HG02798 (cell line): ENCODE measurements at regions not wholly inside any gene's neighbourhood (a gene's known extent, or its start where the extent isn't known, plus 50 kb on each side); places are given as distances from the start of the nearest gene placed in this dataset.
"Not testable (repeated sequence)": the region's sequence is repeated elsewhere in the genome, so short reads cannot be mapped to it uniquely, and the experiment has no call there.

Source experiments
- ATAC-seq: cut with Tn5 transposase; IDR thresholded peaks from one replicate; pipeline ENCODE4 v1.9.1; 2021; ENCODE audit warnings: mild to moderate bottlenecking; ENCODE audit not compliant: unreplicated experiment, poor library complexity

DNA sequence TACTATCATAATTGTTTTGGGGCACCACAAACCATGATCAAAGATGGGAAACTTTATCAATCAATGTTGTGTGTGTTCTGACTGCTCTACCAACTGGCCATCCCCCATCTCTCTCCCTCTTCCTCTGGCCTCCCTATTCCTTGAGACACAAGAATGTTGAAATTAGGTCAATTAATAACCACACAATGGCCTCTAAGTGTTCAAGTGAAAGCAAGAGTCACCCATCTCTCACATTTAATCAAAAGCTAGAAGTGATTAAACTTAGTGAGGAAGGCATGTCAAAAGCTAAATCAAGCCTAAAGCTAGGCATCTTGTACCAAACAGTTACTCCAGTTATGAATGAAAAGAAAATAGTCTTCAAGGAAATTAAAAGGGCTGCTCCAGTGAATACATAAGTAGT lies 390.3 kb upstream of the NFIA start:
- no peak for ATAC-seq

GRCh38 chr1:60688221-60688620 lies 394.1 kb upstream of the NFIA start:
- not testable (repeated sequence) for ATAC-seq

DNA sequence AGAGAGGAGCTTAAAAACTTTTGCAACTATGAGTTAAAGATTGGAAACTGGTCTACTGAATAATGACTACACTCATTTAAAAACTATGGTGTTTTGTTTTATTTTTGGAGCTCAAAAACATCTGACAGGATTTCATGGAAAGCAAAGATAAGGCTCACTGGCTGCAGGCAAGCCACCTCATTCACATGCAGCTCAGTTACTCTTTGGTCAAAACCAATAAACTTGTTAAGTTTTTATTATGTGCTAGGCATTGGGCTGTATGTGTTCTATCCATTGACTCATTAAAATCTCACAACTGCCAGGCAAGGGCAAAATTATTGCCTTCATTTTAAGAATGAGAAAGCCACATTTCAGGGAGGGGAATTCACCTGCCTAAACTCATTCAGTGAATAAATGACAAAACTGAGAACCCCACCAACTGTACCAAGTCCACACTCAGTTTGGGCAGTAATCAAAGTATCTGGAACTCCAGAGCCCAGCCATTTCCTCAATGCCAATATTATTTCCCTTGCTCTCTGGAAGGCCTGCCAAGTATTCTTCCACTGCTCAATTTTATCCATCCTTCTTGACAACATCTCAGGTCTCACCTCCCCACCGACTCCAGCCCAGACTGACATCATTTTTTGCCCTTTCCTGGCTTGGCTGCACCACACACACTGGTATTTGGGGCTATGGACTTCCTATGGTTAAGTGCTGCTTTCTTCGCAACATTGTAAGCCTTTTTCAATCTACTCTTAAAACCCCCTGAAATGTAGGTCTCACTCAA lies 401.1 kb upstream of the NFIA start:
- ATAC-seq, result no peak

GRCh38 chr1:60679524-60680375 lies 402.6 kb upstream of the NFIA start:
- no peak for ATAC-seq

- no peak for ATAC-seq
Measured at GRCh38 chr1:60678802-60679201, 403.6 kb upstream of the NFIA start.

GRCh38 chr1:60678391-60678790 lies 404.0 kb upstream of the NFIA start:
- no peak for ATAC-seq

GRCh38 chr1:60672449-60672848 lies 409.9 kb upstream of the NFIA start:
- ATAC-seq, result no peak

DNA sequence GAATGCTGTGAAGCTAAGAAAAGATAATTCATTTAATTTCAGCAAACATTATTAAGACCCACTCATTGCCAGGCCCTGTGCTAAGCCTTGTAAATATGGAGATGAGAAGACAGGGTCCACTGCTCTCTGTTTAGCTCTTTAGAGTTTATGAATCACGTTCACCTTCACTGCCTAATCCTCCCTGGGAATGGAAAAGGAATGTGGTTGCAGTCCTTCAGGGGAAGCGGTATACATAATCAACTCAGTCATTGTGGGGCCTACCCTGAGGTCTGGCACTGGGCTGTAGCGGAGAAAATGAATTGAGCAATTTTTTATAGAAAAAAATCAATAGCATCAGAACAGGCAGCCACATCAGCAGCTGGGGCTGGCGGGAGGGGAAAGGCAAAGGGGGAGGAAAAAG lies 412.1 kb upstream of the NFIA start:
- ATAC-seq, result no peak

- no peak for ATAC-seq
Measured at GRCh38 chr1:60668585-60668984, 413.8 kb upstream of the NFIA start.

DNA sequence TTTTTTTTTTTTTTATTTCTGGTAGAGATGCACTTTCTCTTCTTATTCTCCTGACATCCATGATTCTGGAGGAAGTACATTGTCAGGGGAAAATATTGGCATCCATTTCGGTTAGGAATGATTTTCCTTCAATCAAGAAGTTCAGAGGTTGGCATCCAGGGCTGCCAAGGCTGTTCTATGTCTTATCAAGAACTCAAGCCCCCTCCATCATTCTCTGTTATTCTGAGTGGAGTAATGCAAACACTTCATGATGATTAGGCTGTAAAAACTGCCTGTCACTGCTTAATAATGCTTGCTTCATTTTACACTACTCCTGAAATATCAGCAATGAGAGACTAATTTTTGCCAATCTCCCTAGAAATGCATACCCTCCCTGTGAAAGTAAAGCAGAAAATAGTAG lies 417.1 kb upstream of the NFIA start:
- no peak for ATAC-seq

- no peak for ATAC-seq
Measured at GRCh38 chr1:60664086-60664625, 418.2 kb upstream of the NFIA start.

- ATAC-seq, result no peak
Measured at GRCh38 chr1:60662486-60663044, 419.8 kb upstream of the NFIA start.

DNA sequence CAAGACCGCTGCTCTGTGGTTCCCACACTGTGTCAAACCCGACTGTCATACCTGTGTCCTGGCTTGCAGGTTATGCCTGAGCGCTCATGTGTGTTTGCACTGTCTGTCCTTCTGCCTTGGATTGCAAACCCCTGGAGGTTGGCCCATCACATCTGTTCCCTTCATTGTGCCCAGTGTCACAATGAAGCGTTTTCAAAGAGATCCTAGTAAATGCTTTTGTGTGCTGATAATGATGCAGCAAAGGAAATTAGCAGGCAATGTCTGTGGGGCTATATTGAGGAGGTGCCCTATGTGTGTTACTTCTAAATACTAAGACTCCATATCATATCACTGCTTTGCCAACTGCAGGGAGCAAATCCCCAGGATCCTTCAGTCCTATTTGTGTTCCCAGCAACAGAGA lies 424.4 kb upstream of the NFIA start:
- no peak for ATAC-seq

- ATAC-seq, result no peak
Measured at GRCh38 chr1:60655679-60656355, 426.5 kb upstream of the NFIA start.

DNA sequence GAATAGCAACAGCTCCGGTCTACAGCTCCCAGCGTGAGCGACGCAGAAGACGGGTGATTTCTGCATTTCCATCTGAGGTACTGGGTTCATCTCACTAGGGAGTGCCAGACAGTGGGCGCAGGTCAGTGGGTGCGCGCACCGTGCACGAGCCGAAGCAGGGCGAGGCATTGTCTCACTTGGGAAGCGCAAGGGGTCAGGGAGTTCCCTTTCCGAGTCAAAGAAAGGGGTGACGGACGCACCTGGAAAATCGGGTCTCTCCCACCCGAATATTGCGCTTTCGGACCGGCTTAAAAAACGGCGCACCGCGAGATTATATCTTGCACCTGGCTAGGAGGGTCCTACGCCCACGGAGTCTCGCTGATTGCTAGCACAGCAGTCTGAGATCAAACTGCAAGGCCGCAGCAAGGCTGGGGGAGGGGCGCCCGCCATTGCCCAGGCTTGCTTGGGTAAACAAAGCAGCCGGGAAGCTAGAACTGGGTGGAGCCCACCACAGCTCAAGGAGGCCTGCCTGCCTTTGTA lies 442.3 kb upstream of the NFIA start:
- not testable (repeated sequence) for ATAC-seq

DNA sequence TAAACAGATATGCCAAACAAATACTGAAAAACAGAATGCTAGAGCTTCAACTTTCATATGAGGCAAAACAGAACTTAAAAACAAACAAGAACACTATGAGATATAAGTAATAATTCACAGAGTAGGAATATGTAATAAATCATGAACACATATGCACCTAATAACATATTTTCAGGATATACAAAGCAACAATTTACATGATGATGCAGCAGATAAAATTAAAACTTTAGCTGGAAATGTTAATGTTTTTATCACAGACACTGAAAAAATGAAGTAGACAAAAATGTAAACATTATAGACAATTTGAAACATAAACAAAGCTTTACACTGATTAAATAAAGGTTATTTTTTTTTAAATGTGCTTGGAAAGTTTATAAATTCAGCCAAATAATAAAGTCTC lies 443.1 kb upstream of the NFIA start:
- ATAC-seq, result no peak

DNA sequence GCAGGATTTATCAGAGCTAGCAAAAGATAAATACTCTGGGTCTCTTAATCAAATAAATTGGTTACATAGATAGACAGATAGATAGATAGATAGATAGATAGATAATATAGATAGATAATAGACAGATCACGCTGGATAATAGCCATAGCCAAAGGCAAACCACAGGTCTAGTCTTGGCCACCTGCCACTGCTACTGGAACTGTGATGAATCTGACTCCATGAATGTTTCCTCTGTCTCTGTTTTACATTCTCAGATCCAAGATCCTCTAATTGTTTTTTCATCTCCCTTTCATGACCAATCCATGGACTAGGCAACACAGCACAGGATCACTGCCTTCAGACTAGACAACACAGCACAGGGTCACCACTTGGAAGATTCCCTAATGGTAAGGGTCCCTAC lies 444.7 kb upstream of the NFIA start:
- no peak for ATAC-seq

DNA sequence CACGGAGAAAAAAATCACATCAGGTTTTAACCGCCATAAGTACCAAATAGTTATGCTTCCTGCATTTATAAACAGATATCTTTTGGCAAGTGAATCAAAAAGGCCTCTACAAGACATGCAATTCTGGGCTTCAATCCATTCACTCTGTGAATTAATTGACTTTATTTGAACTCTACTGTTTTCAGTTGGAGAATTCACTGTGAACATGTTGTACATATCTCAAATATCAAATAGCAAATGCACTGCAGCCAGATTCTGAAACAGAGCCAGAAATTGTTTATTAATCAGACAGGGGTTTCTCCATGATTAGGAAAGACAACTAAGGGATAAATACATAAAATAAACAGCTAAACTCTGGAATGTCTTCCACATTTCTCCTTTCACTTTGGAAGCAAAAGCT lies 445.4 kb upstream of the NFIA start:
- no peak for ATAC-seq

DNA sequence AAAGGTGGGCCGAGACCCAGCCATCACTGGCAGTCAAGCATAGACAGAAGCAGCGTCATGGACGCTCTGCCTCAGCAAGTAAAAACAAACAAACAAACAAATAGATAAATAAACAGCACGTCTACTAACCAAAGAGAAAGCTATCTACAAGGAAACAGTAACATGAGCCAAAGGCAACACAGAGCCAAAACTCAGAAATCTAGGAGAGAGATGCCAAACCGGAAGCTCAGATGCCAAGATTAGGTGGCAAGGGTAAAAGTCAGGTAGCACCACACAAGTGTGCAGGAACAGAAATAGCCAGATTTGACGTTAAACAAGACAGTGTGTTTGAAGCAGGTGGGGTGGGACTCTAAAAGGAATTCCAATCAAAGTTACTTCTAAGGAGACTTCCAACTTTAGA lies 448.3 kb upstream of the NFIA start:
- no peak for ATAC-seq

DNA sequence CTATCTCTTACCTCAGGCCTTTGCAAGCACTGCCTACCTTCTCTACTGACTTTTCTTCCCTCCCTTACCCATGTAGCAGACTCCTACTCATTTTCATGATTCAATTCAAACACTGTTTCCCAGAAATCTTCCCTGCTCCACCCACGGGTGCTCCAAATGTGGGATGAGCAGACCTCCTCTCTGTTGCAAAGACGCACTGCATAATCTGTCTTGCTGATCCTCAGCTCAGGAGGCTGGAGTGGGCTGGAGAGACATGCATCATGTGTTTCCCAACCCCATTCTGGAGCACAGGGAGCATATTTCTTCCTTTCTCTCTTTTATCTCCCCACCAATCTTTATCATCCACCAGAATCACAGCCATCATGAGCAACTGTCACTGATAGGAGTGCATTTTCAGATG lies 459.9 kb upstream of the NFIA start:
- ATAC-seq, result no peak
